Gastroesophageal sphincter (tissue), 4 donors: ENCODE measurements at regions not wholly inside any gene's neighbourhood (a gene's known extent, or its start where the extent isn't known, plus 50 kb on each side); places are given as distances from the start of the nearest gene placed in this dataset.

ENCODE experiments used
- ATAC-seq: fragments of 150-250 bp; one replicate; pipeline ENCODE4 v1.9.1; 2016; ENCODE audit warnings: mild to moderate bottlenecking, moderate library complexity
- H3K27ac ChIP-seq, 4 donors: fragments of 200-600 bp; sonication (generic) in 3 of 4; 1 replicate in 3 of 4; 2 replicates in 1 of 4; pipeline ENCODE4 v1.5.1; 2016 to 2019
- H3K27me3 ChIP-seq: fragments of 200-600 bp; sonication (generic); one replicate; pipeline ENCODE4 v1.5.1; 2019
- H3K36me3 ChIP-seq, 2 donors: fragments of 200-600 bp; sonication (generic); one replicate each; pipeline ENCODE4 v1.5.1; 2019; ENCODE audit warnings: control low read depth in 1 of 2
- H3K4me1 ChIP-seq, 3 donors: fragments of 200-600 bp; sonication (generic); 1 replicate in 2 of 3; 2 replicates in 1 of 3; pipeline ENCODE4 v1.5.1; 2016 to 2019; ENCODE audit warnings: control low read depth in 2 of 3
- H3K4me3 ChIP-seq, 2 donors: fragments of 200-600 bp; sonication (generic); one replicate each; pipeline ENCODE4 v1.5.1; 2019; ENCODE audit warnings: mild to moderate bottlenecking in 1 of 2, moderate library complexity in 1 of 2
- H3K9me3 ChIP-seq, 3 donors: fragments of 200-600 bp; sonication (generic); one replicate each; pipeline ENCODE4 v1.5.1; 2017 to 2019; ENCODE audit warnings: control low read depth in 2 of 3
- CTCF ChIP-seq, 4 experiments: fragments of 200-600 bp in 2 of 4; fragments of 450-650 bp in 2 of 4; sonication (generic) in 1 of 4; IDR thresholded peaks; one replicate each; pipeline ENCODE4 v1.5.1; 2017 to 2019; ENCODE audit warnings: antibody characterized with exemption in 4 of 4, mild to moderate bottlenecking in 2 of 4, moderate library complexity in 2 of 4
- EP300 ChIP-seq: sonication (generic); formaldehyde crosslinking; IDR thresholded peaks from one replicate; pipeline ENCODE4 v1.6.1; 2017; ENCODE audit warnings: antibody characterized with exemption, mild to moderate bottlenecking
- POLR2A ChIP-seq, 2 donors: fragments of 450-650 bp; IDR thresholded peaks; one replicate each; pipeline ENCODE4 v1.6.1; 2017; ENCODE audit warnings: antibody characterized with exemption in 2 of 2, mild to moderate bottlenecking in 2 of 2, moderate library complexity in 1 of 2
- POLR2AphosphoS5 ChIP-seq: sonication (generic); formaldehyde crosslinking; IDR thresholded peaks from one replicate; pipeline ENCODE4 v1.6.1; 2017; ENCODE audit warnings: antibody characterized with exemption
- WGBS, 2 donors: methylation state at CpG; one replicate each; pipeline ENCODE4 v1.1.5; 2018; ENCODE audit warnings: low coverage in 1 of 2; 5-methylcytosine and 5-hydroxymethylcytosine counted together

- 72% methylated on average over 4 of the region's 5 CpGs; no CpG with 5 or more reads in 1 of the 2 donors for WGBS, 2 donors
- Histone ChIP-seq H3K27ac (no peak overlapping the region), H3K27me3 (no peaks in the 10 kb centered on the region), H3K4me1 (no peaks in the 10 kb centered on the region), H3K36me3 (no peaks in the 10 kb centered on the region), H3K9me3 (no peaks in the 10 kb centered on the region), H3K4me3 (no peak overlapping the region)
- TF ChIP-seq CTCF (IDR thresholded peaks at IDR 0.05): no peak
- TF ChIP-seq POLR2AphosphoS5: no peak
- no peak for TF ChIP-seq EP300
- no peak for TF ChIP-seq POLR2A (IDR thresholded peaks at IDR 0.05)
- ATAC-seq: no peak
These were observed 120.6 kb downstream of the MTPAP start for GRCh38 chr10:30228417-30229036.

- H3K4me1 ChIP-seq: no peaks in the 10 kb centered on the region
- H3K27ac ChIP-seq: no peak overlapping the region
- H3K27me3 ChIP-seq: no peaks in the 10 kb centered on the region
- H3K9me3 ChIP-seq: no peaks in the 10 kb centered on the region
- H3K36me3 ChIP-seq: no peaks in the 10 kb centered on the region
- H3K4me3 ChIP-seq: no peak overlapping the region
- no peak for TF ChIP-seq CTCF (IDR thresholded peaks at IDR 0.05)
- no peak for TF ChIP-seq POLR2AphosphoS5
- no peak for TF ChIP-seq POLR2A (IDR thresholded peaks at IDR 0.05)
- TF ChIP-seq EP300: no peak
- WGBS, 2 donors: 58 to 75% methylated on average over 6 of the region's 6 CpGs
- peak; percentile 53 for ATAC-seq
These were observed 121.6 kb downstream of the MTPAP start for GRCh38 chr10:30227481-30227880.

- WGBS, 2 donors: 49 to 53% methylated on average over 11 to 16 of the region's 17 CpGs
- ATAC-seq: no peak
- Histone ChIP-seq H3K9me3 (no peaks in the 10 kb centered on the region), H3K4me3 (no peak overlapping the region), H3K27me3 (peaks cover 7% of the 10 kb centered on the region), H3K27ac (no peak overlapping the region), H3K4me1 (peaks cover 0 to 8% (median 0%) of the 10 kb centered on the region in 3 donors), H3K36me3 (no peaks in the 10 kb centered on the region)
- TF ChIP-seq EP300 (no peak), CTCF (IDR thresholded peaks at IDR 0.05) (no peak), POLR2A (IDR thresholded peaks at IDR 0.05) (no peak), POLR2AphosphoS5 (no peak)
These were observed 128.9 kb downstream of the MTPAP start for GRCh38 chr10:30219971-30220751.

- Histone ChIP-seq H3K9me3 (no peaks in the 10 kb centered on the region), H3K4me1 (peaks cover 0 to 8% (median 0%) of the 10 kb centered on the region in 3 donors), H3K36me3 (no peaks in the 10 kb centered on the region), H3K4me3 (no peak overlapping the region), H3K27me3 (peaks cover 7% of the 10 kb centered on the region), H3K27ac (no peak overlapping the region)
- TF ChIP-seq POLR2A (IDR thresholded peaks at IDR 0.05) (no peak), CTCF (IDR thresholded peaks at IDR 0.05) (no peak)
- 83% methylated on average over 4 of the region's 4 CpGs; no CpG with 5 or more reads in 1 of the 2 donors for WGBS, 2 donors
- ATAC-seq: no peak
These were observed 132.3 kb downstream of the MTPAP start for GRCh38 chr10:30216821-30217220.

- TF ChIP-seq EP300: no peak
- no peak for TF ChIP-seq CTCF (IDR thresholded peaks at IDR 0.05)
- no peak for TF ChIP-seq POLR2AphosphoS5
- TF ChIP-seq POLR2A (IDR thresholded peaks at IDR 0.05): no peak
- Histone ChIP-seq H3K4me1 (peaks cover 0 to 8% (median 0%) of the 10 kb centered on the region in 3 donors), H3K27me3 (peaks cover 7% of the 10 kb centered on the region), H3K4me3 (no peak overlapping the region), H3K27ac (peak overlapping the region in 1 of 4 donors; percentile 6), H3K36me3 (no peaks in the 10 kb centered on the region), H3K9me3 (no peaks in the 10 kb centered on the region)
- 42 to 49% methylated on average over 6 to 8 of the region's 8 CpGs for WGBS, 2 donors
- ATAC-seq: peak; percentile 57
These were observed 133.5 kb downstream of the MTPAP start for GRCh38 chr10:30215623-30216022.
